HG03175 (cell line): ENCODE measurements at regions not wholly inside any gene's neighbourhood (a gene's known extent, or its start where the extent isn't known, plus 50 kb on each side); places are given as distances from the start of the nearest gene placed in this dataset.
"Not testable (repeated sequence)": the region's sequence is repeated elsewhere in the genome, so short reads cannot be mapped to it uniquely, and the experiment has no call there.

Experiments
- ATAC-seq: cut with Tn5 transposase; IDR thresholded peaks from one replicate; pipeline ENCODE4 v1.9.1; 2021; ENCODE audit warnings: mild to moderate bottlenecking, moderate library complexity; ENCODE audit not compliant: unreplicated experiment

- no peak for ATAC-seq
These were observed 477.1 kb downstream of the FAT4 start for GRCh38 chr4:125791896-125792295.

- ATAC-seq: no peak
These were observed 480.2 kb downstream of the FAT4 start for GRCh38 chr4:125794989-125795388.

DNA sequence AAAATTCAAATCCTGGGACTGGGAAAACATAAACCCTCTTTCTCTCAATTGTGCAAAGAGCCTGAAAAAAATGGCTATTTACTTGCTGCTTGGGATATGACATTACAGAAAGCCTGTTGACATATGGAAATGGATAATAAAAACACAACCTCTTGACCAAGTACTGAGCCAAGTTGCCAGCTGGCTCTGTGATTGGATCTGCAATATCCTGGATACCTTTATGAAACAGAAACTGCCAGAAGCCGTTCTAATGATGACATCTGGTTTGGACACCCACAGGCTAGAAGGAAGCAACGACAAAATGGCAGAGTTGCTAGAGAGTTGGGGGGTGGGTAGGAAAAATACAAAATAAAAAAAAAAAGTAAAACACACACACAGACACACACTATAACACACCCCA, 481.4 kb downstream of the FAT4 start:
- ATAC-seq: no peak

DNA sequence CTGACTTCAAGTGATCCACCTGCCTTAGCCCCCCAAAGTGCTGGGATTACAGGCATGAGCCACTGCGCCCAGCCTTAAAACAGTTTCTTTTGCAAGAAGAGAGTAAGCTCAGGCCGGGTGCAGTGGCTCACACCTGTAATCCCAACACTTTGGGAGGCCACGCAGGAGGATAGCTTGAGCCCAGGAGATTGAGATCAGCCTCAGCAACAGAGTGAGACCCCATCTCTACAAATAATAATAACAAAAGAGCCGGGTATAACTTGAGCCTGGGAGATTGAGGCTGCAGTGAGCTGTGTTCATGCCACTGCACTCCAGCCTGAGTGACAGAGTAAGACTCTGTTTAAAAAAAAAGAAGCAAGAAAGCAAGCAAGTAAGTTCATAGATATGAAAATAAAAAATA, 482.9 kb downstream of the FAT4 start:
- not testable (repeated sequence) for ATAC-seq

DNA sequence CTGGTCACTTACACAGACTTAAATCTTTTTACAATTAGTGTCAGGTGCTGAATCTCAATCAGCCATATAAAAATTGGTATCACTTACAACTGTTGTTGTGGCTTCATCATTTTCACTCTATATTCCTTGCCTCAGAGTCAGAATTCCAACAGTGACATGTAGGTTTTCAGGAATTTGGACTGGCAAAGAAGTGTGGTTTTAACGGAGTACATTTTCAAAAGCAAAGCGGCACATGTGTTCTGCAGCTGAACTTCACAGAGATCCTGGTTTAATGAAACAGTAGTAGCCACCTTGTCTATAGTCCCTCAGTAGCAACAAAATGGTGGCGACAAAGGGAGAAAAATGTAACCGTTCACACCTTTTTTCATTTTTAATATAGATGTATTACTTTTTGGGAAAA, 486.6 kb downstream of the FAT4 start:
- no peak for ATAC-seq

DNA sequence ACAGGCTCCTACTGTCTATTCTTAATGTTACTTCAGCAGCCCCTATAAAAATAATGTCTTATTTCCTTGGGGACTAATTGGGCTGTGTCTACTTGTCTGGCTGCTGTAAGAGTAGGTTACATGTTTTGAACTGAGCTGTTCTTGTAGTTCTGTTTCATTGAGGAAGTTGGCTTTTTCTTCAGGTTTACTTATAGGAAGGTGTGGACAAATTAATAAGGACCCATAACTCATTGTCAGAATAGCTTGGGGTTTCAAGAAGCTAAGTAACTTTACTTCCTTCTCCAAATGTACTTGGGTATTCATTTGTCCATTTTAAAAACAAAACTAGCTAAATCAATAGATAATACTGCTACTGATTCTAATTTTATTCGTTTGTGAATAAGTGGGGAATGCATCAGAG, 487.2 kb downstream of the FAT4 start:
- ATAC-seq: no peak

DNA sequence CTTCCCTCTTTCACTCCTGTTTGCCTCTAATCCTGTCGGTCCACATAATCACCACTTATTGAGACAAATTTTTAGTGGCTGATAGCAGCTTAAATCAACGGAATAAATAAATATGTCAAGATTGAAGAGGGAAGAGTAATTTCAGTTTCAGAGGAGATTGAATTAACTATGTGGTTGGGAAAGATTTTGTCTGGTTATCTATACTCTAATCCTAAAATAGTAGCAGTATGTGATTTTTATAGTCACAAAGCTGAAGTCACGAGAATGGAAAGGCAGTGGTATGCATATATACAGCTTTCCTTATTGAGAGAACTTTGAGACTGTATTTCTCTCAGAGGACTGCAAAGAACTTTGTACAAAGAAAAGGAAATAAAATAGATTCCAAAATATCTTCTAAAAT, 493.3 kb downstream of the FAT4 start:
- no peak for ATAC-seq

DNA sequence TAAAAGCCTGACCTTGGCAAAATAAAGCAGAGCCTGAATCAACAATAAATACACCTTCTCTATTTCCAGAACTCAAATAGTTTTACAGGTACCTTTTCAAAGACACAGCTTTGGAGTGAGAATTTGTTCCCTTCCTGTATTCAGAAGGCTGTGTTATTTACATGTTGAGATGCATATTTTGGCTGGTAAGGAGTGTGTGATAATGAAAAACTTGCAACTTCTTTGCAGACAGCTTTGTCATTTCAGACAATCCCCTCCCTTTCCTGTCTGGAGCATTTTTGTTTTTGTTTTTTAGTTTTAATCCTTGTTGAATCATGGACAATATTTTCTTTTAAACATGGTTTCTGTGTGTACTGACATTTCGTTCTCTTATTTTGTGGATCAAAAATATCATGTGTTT, 493.8 kb downstream of the FAT4 start:
- no peak for ATAC-seq

- no peak for ATAC-seq
These were observed 497.1 kb downstream of the FAT4 start for GRCh38 chr4:125811892-125812291.

- ATAC-seq: no peak
These were observed 512.3 kb downstream of the FAT4 start for GRCh38 chr4:125826801-125827695.

- ATAC-seq: no peak
These were observed 512.9 kb downstream of the FAT4 start for GRCh38 chr4:125827696-125828052.

DNA sequence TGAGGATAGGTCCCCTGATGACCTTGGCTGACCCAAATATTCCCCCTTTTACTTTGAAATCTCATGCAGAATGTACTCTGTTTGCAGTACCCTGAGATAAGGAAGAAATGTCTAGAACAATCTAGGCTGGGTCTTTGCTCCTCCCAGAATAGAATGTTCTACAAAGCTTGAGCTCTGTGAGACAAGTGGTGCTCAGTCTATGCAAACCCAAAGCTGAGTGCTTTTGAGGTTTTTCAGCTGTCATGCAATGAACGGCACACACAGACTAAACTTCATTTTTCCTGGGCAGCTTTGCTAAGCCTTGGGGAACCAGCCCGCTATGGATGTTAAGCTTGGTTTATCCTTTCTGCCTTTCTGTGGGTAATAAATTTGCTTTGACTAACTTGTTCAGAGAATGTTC, 513.6 kb downstream of the FAT4 start:
- no peak for ATAC-seq

DNA sequence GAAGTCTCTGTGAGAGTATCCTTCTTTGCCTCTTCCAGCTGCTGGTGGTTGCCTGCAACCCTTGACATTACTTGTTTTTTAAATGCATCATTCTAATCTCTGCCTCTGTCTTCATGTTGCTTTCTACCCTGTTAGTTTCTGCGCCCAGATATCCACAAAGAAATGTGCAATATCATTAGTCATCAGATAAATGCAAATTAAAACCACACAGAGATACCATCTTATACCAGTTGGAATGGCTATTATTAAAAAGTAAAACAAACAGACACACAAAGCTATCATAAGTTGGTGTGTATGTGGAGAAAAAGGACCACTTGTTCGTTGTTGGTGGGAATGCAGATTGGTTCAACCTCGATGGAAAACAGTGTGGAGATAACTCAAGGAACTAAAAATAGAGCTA, 517.4 kb downstream of the FAT4 start:
- ATAC-seq: no peak

- no peak for ATAC-seq
These were observed 521.9 kb downstream of the FAT4 start for GRCh38 chr4:125836597-125837195.

- no peak for ATAC-seq
These were observed 522.9 kb downstream of the FAT4 start for GRCh38 chr4:125837493-125838201.

GRCh38 chr4:125838202-125838601, 523.4 kb downstream of the FAT4 start:
- no peak for ATAC-seq

- ATAC-seq: no peak
These were observed 524.2 kb downstream of the FAT4 start for GRCh38 chr4:125838924-125839323.

- ATAC-seq: no peak
These were observed 529.2 kb downstream of the FAT4 start for GRCh38 chr4:125843947-125844346.

GRCh38 chr4:125847518-125847917, 532.8 kb downstream of the FAT4 start:
- no peak for ATAC-seq

- no peak for ATAC-seq
These were observed 535.1 kb downstream of the FAT4 start for GRCh38 chr4:125849869-125850268.

DNA sequence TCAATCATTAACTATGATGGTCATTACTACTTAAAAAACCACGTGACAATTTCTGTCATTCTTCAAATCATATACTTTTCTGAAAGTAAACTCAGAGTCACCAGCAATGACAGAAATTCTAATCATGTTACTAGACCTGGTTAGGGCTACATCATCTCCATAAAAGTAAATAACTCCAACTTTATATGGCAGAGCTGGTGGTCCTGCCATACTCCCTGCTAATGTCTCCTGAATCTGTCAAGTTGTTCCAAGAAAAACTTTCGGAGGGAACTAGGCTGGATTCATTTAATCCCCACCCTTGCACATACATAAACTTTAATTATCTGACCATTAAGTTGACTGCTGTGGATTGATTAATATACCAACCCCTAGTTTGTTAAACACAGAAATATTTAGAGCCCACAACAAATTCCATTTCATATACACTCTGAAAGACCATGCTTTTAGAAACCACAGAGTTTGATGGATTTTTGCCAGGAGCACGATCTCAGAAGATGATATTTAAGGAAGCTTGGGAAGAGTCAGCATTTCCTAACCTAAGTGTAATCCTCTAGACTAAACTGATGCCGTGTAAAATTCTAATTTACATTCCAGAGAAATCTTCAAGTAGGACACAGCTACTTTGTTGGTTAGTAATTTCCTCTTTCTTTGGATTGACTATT, 577.0 kb downstream of the FAT4 start:
- ATAC-seq: no peak
